HG02840 (cell line): ENCODE measurements at regions not wholly inside any gene's neighbourhood (a gene's known extent, or its start where the extent isn't known, plus 50 kb on each side); places are given as distances from the start of the nearest gene placed in this dataset.

ENCODE experiments used
- ATAC-seq: cut with Tn5 transposase; IDR thresholded peaks from one replicate; pipeline ENCODE4 v1.9.1; 2021; ENCODE audit warnings: mild to moderate bottlenecking, moderate library complexity, moderate number of reproducible peaks; ENCODE audit not compliant: unreplicated experiment, low FRiP score

DNA sequence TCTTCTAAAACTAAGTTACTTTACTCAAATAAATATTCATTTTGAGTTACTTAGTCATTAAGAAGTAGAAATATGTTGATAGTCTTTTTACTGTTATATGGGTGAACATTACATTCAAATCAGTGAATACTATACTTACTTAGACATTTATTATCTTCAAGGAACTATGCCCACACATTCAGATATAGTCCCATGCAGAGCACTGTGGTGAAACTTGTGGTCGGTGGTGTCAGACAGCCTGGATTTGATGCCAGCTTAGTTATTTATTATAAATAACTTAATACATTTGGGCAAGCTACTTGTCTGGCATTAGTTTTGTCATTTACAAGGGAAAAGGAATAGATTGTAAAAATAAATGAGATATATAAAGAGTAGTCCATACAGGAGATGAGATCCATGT is 149.5 kb downstream of the RAP2B start:
- ATAC-seq = no peak

DNA sequence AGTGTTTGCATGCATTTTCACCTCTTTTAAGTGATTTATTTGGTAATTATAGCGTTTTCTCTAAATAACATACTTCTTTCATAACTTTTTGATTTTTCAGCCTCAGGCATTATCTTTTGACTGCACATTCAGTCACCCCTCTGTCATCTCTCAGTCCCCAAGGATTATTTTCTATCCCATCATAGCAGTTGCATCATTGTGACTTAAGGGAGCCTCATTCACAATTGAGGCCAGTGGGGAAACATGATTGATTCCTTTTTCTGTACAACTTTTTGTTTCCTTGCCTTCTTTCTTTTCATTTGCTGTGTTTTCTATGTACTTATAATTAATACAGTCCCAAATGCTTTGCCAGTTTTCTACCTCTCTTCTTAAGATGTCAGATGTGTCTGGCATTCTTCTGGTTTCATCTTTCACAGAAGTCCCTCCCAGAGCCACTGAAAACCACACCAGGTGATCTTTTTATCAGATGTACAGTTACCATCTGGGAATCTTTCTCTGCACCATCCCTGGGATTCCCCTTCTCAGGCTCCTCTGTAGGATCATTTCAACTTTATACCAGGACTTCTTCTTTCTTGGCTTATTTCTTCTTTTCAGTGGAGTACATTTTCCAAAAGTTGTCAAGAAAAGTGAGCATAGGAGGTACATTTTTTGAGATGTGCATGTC is 151.4 kb downstream of the RAP2B start:
- ATAC-seq = no peak

DNA sequence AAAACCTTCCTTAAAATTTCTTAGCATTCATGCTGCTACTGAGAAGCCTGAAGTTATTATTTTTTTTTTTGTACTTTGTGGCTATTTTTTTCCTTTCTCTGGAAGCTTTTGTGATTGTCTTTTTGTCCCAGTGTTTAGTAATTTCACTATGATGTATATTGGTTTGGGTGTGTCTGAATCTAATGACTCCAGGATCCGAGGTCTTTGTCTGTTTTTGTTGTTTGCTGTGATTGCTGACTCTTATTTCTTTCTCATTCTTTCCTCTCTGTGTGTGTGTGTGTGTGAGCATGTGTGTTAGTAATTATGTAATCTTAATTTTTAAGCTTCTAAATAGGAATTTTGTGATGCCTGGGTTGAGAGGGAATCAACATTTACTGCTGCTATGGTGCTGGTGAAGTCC is 152.0 kb downstream of the RAP2B start:
- no peak for ATAC-seq

DNA sequence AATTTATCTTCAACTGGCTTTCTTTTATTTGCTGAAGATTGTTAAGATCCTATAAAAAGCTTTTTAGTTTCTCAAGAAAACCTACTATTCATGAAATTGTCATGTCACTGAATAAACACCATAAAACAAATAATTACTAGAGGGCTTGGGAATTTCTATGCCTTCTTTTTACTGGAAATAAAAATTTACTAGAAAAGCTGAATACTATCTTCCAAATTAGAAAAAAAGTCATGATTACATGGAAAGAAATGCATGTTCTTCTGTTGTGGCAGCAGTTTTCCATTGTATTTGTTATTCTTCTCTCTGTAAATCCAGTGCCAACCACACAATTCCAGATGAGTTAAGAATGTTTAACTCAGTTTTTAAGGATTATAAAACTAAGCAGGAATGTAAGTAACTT is 153.8 kb downstream of the RAP2B start:
- ATAC-seq = no peak

DNA sequence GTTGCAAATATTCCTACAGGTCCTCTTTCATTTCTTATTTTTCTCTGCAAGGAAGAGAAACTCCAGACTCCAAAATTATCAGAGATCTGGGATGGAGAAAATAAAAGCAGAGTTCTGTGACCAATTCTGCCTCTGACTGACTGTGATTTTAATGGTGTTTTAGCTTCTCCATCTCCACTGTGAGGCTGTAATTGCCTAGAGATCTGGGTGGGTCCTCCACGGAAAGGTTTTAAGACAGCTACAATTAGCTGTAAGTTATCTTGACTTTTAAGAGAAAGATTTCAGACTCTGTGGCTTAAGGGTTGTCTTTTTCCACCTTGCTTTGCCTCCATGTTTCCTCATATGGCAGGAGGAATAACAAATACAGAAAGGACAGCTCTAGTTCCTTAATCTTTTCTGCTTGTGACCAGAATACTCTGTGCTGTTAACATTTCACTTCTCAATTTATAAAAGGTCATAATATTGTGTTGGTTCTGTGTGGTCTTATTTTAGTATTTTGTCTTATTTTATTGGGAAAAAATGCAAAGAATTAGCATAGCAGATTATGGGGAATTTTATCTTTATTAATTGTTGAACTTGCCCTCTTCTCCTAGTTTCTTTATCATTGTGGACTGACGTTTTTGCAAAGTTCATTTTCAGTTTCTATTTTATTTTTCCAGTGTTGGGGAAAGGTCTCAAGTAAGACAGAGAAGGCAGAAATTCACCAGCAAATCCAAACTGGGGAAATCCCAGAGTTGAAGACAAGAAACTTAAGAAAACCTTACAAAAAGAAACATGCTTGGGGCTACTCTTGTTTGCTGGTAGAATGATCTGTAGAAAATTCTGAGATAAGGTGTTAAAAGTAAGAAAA is 157.9 kb downstream of the RAP2B start:
- ATAC-seq = no peak

DNA sequence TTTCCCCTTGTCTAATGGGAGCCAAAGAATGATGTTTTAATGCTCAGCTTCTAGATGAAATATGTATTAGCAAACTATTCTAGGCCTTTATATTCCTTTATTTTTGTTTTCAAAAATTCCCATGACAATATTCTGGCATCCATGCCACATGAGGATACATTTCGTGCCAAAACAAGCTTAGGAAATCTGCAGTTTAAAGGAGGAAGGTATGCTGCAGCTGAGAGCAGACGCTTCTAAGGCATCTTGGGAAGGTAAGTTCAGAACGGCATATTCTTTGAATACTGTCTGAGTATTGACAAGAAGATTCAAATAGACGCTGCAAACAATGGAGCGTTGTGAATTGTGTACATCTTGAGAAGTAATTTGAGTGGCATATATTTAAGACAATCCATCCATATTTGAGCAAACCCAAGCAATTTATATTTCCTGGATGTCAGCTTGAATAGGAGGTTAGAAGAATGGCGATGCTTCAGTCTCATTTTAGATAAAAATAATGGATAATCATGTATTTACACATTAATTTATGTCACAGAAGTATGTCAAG is 158.6 kb downstream of the RAP2B start:
- no peak for ATAC-seq

DNA sequence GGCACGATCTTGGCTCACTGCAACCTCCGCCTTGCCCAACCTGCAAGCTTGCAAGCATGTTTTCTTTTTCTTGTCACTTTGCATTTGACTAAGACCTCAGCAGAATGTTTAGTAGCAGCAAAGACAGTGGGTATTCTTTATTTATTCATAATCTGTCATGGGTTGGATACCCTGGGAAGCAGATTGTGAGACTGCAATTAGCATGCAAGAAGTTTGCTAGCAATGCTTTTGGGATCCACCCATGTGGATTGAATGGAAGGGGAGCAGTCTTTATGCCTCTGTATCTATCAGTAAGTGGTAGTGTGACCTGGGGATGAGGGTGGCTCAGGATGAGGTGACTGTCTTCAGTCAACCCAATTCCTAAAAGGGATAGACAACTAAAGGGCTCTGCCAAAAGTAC is 166.7 kb downstream of the RAP2B start:
- no peak for ATAC-seq

DNA sequence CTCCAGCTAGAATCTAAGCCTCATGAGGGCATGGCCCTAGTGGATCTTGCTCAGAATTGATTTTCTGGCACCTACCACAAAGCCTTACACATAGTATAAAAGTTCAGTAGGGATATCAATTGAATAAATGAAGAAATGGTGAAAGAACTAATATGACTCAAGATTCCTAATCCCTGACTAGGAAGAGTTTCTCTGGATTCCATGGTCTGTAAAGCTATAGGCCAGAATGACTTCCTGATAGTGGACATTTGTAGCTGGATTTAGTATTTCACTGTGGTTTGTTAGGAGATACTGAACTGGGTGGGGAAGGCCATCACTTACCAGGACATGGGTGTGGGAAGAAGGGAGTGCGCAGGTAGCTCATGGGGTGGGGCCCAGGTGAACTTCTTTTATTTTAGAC is 168.9 kb downstream of the RAP2B start:
- ATAC-seq = no peak

DNA sequence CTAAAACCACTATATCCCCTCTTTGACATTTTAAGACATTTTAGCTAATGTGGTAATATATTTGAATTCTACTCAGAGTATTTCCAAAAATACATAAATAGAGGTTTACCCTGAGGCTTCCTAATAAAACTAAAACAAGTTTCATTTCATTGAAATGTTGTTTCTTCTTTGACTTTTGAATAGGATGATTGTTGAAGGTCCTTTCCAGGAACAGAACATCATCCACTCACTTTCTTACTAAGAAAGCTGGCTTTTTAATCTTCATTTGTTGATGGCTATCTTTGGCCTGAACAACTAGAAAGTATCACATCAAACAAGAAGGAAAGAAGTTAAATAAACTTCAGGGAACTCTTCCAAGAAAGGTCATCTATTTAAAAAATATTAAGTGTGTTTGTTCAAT is 169.7 kb downstream of the RAP2B start:
- no peak for ATAC-seq

DNA sequence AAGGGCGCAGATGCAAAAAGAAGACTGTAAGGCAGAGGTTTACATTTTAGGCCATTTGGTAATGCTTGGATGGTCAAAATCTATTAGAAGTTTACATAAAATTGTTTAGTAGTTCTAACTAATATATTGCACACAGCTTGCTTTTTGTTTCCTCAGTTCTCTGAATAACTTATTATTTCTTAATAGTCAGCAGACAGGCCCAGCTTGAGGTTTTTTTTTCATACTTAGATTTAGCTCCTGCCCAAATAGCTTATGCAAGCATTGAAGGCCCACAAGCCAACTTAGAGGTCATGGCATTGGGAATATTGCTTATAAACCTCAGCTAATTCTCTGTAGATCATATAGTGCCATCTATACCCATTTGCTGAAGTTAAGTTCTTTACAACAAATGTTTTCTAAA is 172.5 kb downstream of the RAP2B start:
- no peak for ATAC-seq

DNA sequence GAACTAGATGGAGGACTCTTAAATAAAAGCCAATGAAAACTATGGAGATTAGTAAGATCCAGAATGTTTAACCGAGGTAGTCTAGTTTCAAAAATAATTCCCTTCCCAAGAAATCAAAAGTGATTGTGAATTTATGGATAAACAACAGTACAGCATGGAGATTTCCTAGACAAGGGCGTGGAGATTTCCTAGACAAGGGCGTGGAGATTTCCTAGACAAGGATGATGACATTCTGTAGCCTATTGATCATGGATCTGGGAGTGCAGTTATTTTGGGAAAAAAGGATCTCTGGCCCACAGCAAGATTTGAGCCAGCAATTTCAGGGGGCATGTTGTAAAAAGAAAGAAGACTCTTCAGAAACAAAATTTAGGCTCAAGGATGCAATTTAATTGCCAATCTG is 175.3 kb downstream of the RAP2B start:
- ATAC-seq = no peak

DNA sequence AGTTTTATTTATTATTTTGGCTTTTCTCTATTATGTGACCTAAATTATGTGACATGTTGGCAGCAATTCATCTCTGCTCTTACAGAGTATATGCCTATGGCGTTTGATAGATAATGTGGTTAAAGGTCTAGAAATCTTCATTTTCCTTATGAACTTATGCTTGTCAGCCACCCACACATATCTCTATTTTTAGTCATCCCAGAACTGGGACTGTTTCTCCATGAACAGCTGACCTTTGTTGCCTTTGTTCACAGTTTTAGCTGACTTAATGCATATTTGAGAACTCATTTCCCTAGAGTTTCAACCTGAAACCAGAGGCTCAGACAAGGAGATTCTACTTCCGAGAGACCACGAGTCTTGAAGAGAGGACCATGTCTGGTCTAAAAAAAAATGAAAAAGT is 176.5 kb downstream of the RAP2B start:
- no peak for ATAC-seq

DNA sequence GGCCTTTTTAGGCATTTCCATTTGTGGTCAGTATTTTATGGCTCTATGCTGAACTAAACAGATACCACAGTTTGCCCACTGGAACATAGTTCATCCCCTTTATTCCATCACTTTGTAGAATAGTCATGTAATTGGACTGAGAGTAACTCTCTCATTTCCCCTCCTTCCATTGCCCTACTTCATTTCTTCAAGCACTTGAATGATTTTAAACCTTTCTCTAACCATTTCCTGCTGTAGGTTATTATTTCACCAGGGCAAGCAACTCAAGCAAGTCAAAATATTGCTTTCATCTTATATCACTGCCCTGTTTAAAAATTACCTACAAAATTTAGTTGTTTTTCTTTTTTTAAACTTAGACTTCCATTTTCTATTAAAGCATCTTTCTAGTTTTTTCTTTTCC is 177.0 kb downstream of the RAP2B start:
- no peak for ATAC-seq

DNA sequence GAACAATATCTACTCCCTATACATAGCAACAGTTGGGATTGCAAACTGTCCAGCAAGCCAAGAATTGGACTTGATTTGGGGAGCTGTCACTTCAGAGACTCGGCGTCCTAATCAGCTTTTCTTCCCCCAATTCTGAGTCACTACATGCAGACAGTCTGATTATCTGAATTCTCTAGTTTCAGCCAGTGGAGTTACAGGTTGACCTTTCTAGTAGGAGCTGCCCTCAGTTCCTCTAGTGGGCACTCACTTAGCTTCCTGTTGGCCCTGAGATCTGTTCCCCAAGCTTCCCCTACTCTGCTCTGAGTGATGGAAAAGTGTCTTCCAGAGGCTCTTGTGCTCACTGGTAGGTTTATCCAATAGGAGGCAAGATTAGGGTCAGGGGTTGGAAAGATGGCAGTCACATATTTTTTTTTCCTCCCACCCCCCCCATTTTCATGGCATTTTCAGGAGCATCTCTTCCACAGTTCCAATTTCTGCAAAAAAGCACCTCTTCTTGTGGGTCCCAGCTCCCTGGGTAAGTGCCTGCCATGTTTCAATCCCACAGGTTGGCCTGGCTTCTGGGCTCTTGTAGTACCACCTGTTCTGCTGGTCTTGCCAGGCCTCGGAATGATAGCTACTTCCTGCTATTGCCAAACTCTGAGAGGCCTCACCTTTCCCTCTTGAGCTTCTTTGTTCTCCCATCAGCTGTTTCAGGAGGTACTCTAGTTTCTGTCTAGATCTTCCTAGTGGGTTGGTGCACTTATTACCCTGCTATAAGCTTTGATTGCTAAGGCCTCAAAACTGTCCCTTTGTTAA is 182.2 kb downstream of the RAP2B start:
- no peak for ATAC-seq

DNA sequence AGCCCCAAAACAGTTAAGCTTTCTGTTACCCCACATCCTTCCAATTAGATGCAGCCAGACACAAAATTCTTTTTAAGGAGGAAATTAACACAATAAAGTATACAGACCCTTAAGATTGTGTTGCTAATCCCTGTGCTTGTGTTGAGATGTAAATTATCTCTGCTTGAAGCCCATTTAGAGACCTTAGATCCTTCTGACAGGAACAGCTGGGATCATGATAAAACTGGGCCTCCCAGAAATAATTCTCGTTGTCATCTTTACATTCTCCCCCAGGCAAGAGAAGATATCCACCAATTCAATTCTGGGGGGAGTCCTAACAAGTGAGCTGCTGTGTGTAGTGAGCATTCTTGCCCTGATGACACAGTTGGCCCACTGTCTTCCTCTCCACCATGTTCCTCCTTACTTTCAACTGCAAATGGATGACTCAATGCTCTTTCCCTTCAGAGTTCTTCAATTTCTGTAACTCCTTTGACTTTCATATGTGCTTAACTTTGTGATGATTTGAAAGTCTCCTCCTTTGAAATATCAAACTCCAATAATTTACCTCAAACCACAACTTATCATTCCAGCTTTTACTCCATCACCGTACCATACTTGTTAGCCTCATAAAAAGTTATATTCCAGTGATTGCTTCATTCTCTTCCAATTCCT is 186.6 kb downstream of the RAP2B start:
- no peak for ATAC-seq

DNA sequence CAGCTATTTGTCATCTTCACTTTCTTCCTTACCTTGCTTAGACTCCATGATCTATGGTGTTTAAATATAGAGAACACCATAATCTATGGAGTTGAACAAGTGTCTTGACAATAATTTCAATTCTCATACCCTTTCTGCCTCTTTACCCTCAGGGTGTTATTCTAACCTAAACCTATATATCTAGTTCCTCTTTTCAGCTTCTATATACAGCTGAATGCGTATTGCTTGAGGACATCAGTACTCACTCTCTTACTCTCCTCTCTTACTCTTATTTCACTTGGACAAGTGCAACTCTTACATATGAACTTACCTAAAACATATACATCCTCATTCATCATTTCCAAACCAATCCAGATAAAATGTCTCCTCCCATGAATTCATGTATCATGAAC is 187.1 kb downstream of the RAP2B start:
- ATAC-seq = no peak

DNA sequence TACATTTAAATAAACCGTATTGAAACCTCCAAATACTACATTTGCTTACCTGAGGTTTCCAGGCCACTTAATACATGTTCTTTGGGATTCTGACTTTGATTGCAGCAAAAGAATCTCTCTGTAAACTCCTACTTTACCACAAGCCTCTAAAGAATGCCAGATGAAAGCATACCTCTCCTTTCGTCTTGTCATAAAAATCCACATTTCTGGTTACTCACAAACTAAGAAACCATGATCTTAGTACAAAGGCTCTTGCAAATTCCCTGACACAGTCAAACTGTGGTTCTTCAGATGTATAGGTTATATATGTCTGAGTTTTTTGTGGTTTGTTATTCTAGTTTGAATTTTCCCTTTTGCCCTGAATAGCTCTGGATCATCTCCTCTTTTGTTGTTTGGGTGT is 188.4 kb downstream of the RAP2B start:
- ATAC-seq = no peak

DNA sequence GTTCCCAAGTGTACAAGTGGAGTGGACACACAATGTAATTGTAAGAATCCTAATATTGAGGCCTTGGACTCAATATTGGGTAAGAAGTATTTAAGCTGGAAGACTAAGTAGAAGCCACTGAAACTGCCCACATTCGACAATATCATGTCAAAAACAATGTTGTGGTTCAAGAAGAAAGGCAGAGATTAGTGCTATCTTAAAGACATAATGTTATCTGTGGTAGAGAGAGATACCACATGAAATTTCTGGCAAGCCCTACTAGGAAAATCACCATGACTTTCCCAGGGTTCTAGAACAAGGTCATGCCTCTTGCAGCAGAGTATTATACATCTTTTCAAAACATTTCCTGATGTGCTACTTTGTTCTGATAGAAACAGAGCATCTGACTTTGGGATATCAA is 192.6 kb downstream of the RAP2B start:
- no peak for ATAC-seq

DNA sequence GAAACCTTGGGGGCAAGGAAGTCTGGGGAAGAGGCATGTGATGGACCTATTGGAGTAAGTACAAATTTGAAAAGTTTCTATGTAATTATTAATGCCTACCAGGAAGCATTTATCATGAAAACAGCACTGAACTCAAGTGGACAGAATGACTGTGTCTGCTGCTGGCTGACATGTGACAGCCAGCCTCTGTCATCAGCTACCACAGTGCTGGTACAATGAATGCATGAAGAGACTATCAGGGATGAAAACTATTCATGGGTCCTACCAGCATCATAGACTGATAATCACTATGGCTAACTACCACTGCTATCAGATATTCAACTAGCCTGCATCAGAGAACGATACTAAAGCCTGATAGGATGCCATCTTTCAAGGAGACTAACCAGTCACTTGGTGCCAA is 193.5 kb downstream of the RAP2B start:
- no peak for ATAC-seq

DNA sequence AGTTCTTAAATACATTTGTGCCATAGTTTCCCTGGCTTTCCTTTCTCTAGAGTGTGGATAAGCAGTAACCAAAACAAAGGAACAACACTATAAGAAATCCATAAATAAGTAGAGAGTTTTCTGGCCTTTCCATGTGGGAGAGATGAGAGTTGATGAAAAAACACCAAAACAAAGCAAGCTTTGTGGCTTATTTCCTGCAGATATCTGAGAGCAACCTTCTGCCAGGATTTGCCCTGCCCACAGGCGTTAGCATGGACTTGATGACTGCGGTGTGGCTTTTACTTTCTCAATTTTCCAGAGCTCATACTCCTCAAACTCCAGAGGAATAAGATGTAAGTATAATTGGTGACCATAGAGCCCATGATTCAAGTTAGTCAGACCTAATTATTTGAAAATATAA is 194.9 kb downstream of the RAP2B start:
- ATAC-seq = no peak

DNA sequence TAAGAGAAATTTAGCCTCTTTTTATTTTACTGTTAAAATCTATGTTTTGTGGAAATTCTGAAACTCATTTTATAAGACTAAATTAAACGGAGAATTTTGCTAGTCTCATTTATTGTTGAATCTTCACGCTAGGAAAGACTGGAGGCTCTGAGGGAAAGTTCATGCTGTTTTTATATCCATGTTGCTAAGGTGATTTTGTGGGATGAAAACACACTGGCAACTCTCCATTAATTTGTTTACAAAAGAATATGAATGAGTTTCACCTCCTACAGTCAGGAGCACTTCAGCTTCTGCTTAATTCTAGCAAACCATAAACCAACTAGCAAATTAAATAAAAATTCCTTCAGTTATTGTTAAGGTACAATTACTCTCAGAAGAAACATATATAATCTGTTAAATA is 195.4 kb downstream of the RAP2B start:
- ATAC-seq = no peak
